Heart left ventricle (tissue), 13 donors: ENCODE measurements at regions not wholly inside any gene's neighbourhood (a gene's known extent, or its start where the extent isn't known, plus 50 kb on each side); places are given as distances from the start of the nearest gene placed in this dataset.

Source experiments
- POLR2A ChIP-seq, 2 donors: fragments of 450-650 bp; IDR thresholded peaks; one replicate each; pipeline ENCODE4 v1.6.1; 2017; ENCODE audit warnings: antibody characterized with exemption in 2 of 2, mild to moderate bottlenecking in 2 of 2, moderate library complexity in 2 of 2
- TF ChIP-seq, protein P1 (sequence below), 12 donors: fragments of 200-600 bp; sonication (generic) in 4 of 12; IDR thresholded peaks; one replicate each; pipeline versions ENCODE4 v1.5.0 to v1.8.0; 2018 to 2022; ENCODE audit warnings: antibody characterized with exemption in 12 of 12, mild to moderate bottlenecking in 5 of 12
- donor health status: ischemic (EF 13 %, LVEDD 7.1; RV severe dilation, severe dysfunction).
- donor health status: DM: no; HTN: yes; CAD: no.
- donor health status: DM: no; HTN: no; CAD: no.
- donor health status: ischemic (EF 25% LVEDD 6.9; RV normal size, moderate dysfunction).
- donor health status: ischemic (EF 25% LVEDD 5.7; RV mildly dilated, moderate dysfunction).
- donor health status: ischemic (EF 35%, LVEDD 5.7; RV mildly dilated, moderate dysfunction).
- donor health status: nonischemic (EF 11% LVEDD 7.7; RV severe dilation, severe dysfunction).
- donor health status: DM: yes; HTN: yes; CAD: no.
- donor health status: PGD.
- donor health status: ischemic (EF 29% LVEDD 5.4; RV normal size, mild dysfunction).
- donor health status: nonischemic (EF 23%, LVEDD 6.1; RV moderate dilation, normal function).

- no peak for TF ChIP-seq POLR2A (IDR thresholded peaks at IDR 0.05)
- TF ChIP-seq, protein P1, sequence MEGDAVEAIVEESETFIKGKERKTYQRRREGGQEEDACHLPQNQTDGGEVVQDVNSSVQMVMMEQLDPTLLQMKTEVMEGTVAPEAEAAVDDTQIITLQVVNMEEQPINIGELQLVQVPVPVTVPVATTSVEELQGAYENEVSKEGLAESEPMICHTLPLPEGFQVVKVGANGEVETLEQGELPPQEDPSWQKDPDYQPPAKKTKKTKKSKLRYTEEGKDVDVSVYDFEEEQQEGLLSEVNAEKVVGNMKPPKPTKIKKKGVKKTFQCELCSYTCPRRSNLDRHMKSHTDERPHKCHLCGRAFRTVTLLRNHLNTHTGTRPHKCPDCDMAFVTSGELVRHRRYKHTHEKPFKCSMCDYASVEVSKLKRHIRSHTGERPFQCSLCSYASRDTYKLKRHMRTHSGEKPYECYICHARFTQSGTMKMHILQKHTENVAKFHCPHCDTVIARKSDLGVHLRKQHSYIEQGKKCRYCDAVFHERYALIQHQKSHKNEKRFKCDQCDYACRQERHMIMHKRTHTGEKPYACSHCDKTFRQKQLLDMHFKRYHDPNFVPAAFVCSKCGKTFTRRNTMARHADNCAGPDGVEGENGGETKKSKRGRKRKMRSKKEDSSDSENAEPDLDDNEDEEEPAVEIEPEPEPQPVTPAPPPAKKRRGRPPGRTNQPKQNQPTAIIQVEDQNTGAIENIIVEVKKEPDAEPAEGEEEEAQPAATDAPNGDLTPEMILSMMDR (IDR thresholded peaks at IDR 0.05) = no peak
Measured at GRCh38 chr1:103326595-103326994, 198.9 kb upstream of the RNPC3 start.
